ENCODE measurements at regions not wholly inside any gene's neighbourhood (a gene's known extent, or its start where the extent isn't known, plus 50 kb on each side); places are given as distances from the start of the nearest gene placed in this dataset.

GRCh38 chrX:63488546-63489373 lies 137.6 kb upstream of the SPIN4 start:
- TF ChIP-seq POLR2A (IDR thresholded peaks at IDR 0.05; ENCODE audit: low read length) (no peak), GATA1 (IDR thresholded peaks at IDR 0.05; ENCODE audit: low read depth, low read length) (no peak)
